IMR-90 (cell line): ENCODE measurements at regions not wholly inside any gene's neighbourhood (a gene's known extent, or its start where the extent isn't known, plus 50 kb on each side); places are given as distances from the start of the nearest gene placed in this dataset.

Source experiments
- ATAC-seq: fragments of 200-7000 bp; cut with Tn5 transposase; 2 replicates; pipeline ENCODE4 v1.9.1; 2020; ENCODE audit warnings: low read depth, mild to moderate bottlenecking, moderate library complexity
- BruUV-seq: library from RNA; stranded (reverse); fragments of 400-500 nt; replicated peaks from 2 replicates; lab custom pipeline; 2021; lab: Mats Ljungman, UMichigan
- CTCF ChIA-PET: fragments of 300-600 bp; formaldehyde crosslinking; extraction: SDS; loops from one replicate; lab custom pipeline; 2021; ENCODE audit warnings: antibody characterized with exemption; lab: Yijun Ruan, JAX
- POLR2A ChIA-PET: fragments of 300-600 bp; sonication (Branson Sonifier 250); formaldehyde crosslinking; loops from one replicate; lab custom pipeline; 2022; ENCODE audit warnings: antibody characterized with exemption; ENCODE audit not compliant: unreplicated experiment; lab: Charles Lee
- DNase-seq: peaks from one replicate; pipeline ENCODE4 v3.0.0; 2013
- H2AFZ ChIP-seq: replicated peaks from 2 replicates; pipeline ENCODE3; 2013; ENCODE audit warnings: low read length, mild to moderate bottlenecking; ENCODE audit not compliant: poor library complexity
- H2AK5ac ChIP-seq: 2 replicates; pipeline ENCODE4 v1.6.1; 2013; ENCODE audit warnings: low read depth, low read length, inconsistent platforms
- H2AK9ac ChIP-seq: replicated peaks from 2 replicates; pipeline ENCODE3; 2013; ENCODE audit warnings: mild to moderate bottlenecking, low read depth, low read length, moderate library complexity; ENCODE audit not compliant: poor library complexity
- H2BK120ac ChIP-seq: 2 replicates; pipeline ENCODE4 v1.6.1; 2013; ENCODE audit warnings: low read depth, low read length, inconsistent platforms
- H2BK15ac ChIP-seq: 3 replicates; pipeline ENCODE4 v1.6.1; 2013; ENCODE audit warnings: low read depth, low read length, inconsistent platforms
- H2BK20ac ChIP-seq: 2 replicates; pipeline ENCODE4 v1.6.1; 2013; ENCODE audit warnings: low read depth, mild to moderate bottlenecking, inconsistent platforms, low read length, moderate library complexity
- H2BK5ac ChIP-seq: 2 replicates; pipeline ENCODE4 v1.6.1; 2013; ENCODE audit warnings: mild to moderate bottlenecking, low read depth, low read length, inconsistent platforms; ENCODE audit not compliant: poor library complexity, severe bottlenecking
- H3K14ac ChIP-seq: replicated peaks from 2 replicates; pipeline ENCODE4 v1.6.1; 2013; ENCODE audit warnings: low read depth, low read length, inconsistent platforms
- H3K18ac ChIP-seq: 2 replicates; pipeline ENCODE4 v1.6.1; 2013; ENCODE audit warnings: low read depth, low read length, control low read depth
- H3K23ac ChIP-seq: 2 replicates; pipeline ENCODE4 v1.6.1; 2013; ENCODE audit warnings: low read depth, low read length, inconsistent platforms
- H3K27ac ChIP-seq: 2 replicates; pipeline ENCODE4 v1.5.1; 2013; ENCODE audit warnings: mild to moderate bottlenecking, control low read depth, low read length; ENCODE audit not compliant: insufficient read depth
- H3K27me3 ChIP-seq: 2 replicates; pipeline ENCODE4 v1.6.1; 2013; ENCODE audit warnings: low read length; ENCODE audit not compliant: control insufficient read depth, insufficient read depth
- H3K36me3 ChIP-seq: 2 replicates; pipeline ENCODE4 v1.6.1; 2013; ENCODE audit warnings: low read length, mixed read lengths; ENCODE audit not compliant: control insufficient read depth, insufficient read depth
- H3K4ac ChIP-seq: 2 replicates; pipeline ENCODE4 v1.6.1; 2013; ENCODE audit warnings: low read depth, low read length, inconsistent platforms
- H3K4me1 ChIP-seq: 2 replicates; pipeline ENCODE4 v1.6.1; 2013; ENCODE audit warnings: low read length, mixed read lengths; ENCODE audit not compliant: control insufficient read depth, insufficient read depth
- H3K4me2 ChIP-seq: 2 replicates; pipeline ENCODE4 v1.6.1; 2013; ENCODE audit warnings: low read depth, mild to moderate bottlenecking, control low read depth, low read length, moderate library complexity
- H3K4me3 ChIP-seq: 2 replicates; pipeline ENCODE4 v1.5.1; 2013; ENCODE audit warnings: low read depth, mild to moderate bottlenecking, control low read depth, low read length, moderate library complexity; ENCODE audit not compliant: insufficient read depth
- H3K56ac ChIP-seq: 2 replicates; pipeline ENCODE4 v1.6.1; 2013; ENCODE audit warnings: low read length, inconsistent platforms; ENCODE audit not compliant: insufficient read depth; ENCODE audit errors: extremely low read depth
- H3K79me1 ChIP-seq, 2 experiments: 2 replicates each; pipeline ENCODE4 v1.6.1; 2013; ENCODE audit warnings: low read length in 2 of 2, inconsistent platforms in 1 of 2, low read depth in 1 of 2
- H3K9ac ChIP-seq: 2 replicates; pipeline ENCODE4 v1.6.1; 2013; ENCODE audit warnings: low read depth, low read length, control low read depth
- H3K9me1 ChIP-seq: 2 replicates; pipeline ENCODE4 v1.6.1; 2013; ENCODE audit warnings: low read length, inconsistent platforms; ENCODE audit not compliant: insufficient read depth
- H3K9me3 ChIP-seq: 2 replicates; pipeline ENCODE4 v1.6.1; 2013; ENCODE audit warnings: low read length; ENCODE audit not compliant: control insufficient read depth, insufficient read depth
- H4K20me1 ChIP-seq: 2 replicates; pipeline ENCODE4 v1.6.1; 2013; ENCODE audit warnings: low read length, inconsistent platforms; ENCODE audit not compliant: insufficient read depth
- H4K5ac ChIP-seq: 2 replicates; pipeline ENCODE4 v1.6.1; 2013; ENCODE audit warnings: mild to moderate bottlenecking, low read depth, low read length, control low read depth
- H4K8ac ChIP-seq, 2 experiments: 2 replicates each; pipeline ENCODE4 v1.6.1; 2013; ENCODE audit warnings: low read depth in 2 of 2, low read length in 2 of 2, control low read depth in 1 of 2, inconsistent platforms in 1 of 2
- H4K91ac ChIP-seq: 2 replicates; pipeline ENCODE4 v1.6.1; 2013; ENCODE audit warnings: low read depth, low read length, inconsistent platforms; ENCODE audit not compliant: insufficient read depth
- NFE2L2 ChIP-seq: fragments of 150-350 bp; IDR thresholded peaks from 2 replicates; pipeline ENCODE4 v1.6.1; 2016; ENCODE audit warnings: low read depth, mild to moderate bottlenecking, low read length
- POLR2A ChIP-seq: IDR thresholded peaks from 2 replicates; pipeline ENCODE4 v1.6.1; 2012; ENCODE audit warnings: mild to moderate bottlenecking, low read depth, low read length
- WGBS, 2 experiments: methylation state at CpG; one replicate each; pipeline versions ENCODE4 v1.1.5 to v1.1.7; 2013; ENCODE audit warnings: missing lambda C conversion rate in 2 of 2; ENCODE audit not compliant: insufficient read length in 1 of 2; ENCODE audit errors: extremely low coverage in 2 of 2; 5-methylcytosine and 5-hydroxymethylcytosine counted together
- dilution Hi-C: fragments of 300-500 bp; cut with HindIII; formaldehyde crosslinking; loops from one replicate; pipeline ENCODE4 v1.14.3; 2018; ENCODE audit warnings: low sequenced_read_pairs; ENCODE audit not compliant: unreplicated experiment
- in situ Hi-C: fragments of 300-500 bp; cut with MboI; formaldehyde crosslinking; loops from 3 replicates; pipeline ENCODE4 v1.14.3; 2019; ENCODE audit warnings: low sequenced_read_pairs, inconsistent platforms, mixed read lengths
- intact Hi-C: fragments of 100-400 bp; cut with micrococcal nuclease; formaldehyde crosslinking; loops from 2 replicates; pipeline ENCODE4 v1.10.0; 2022

DNA sequence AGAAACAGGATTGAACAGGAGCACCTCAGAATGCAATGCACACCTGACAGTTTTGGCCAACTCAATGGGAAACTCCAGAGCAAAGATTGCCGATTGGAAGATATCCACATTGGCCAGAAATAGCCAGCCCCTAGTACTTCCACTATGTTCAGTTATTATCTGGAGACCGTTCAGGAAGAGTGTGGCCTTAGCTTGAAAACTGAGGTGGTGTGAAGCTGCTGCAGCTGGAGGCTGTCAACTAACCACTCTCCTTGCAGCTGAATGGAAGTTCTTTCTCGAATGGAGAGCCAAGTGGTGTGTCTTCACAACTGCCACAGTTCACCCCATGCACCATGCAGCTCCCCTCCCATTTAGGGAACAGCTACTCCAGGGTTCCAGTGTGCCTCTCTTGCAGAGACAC, 61.9 kb upstream of the DHX40 start:
- Histone ChIP-seq H3K79me1 (no peaks in the 10 kb centered on the region), H3K23ac (no peak overlapping the region), H2BK20ac (no peak overlapping the region), H2BK5ac (no peak overlapping the region), H3K18ac (no peak overlapping the region), H3K4me3 (no peak overlapping the region), H4K20me1 (no peaks in the 10 kb centered on the region), H3K9me3 (no peaks in the 10 kb centered on the region), H3K9ac (no peak overlapping the region), H3K56ac (no peak overlapping the region), H3K9me1 (no peaks in the 10 kb centered on the region), H2BK120ac (no peak overlapping the region), H3K27ac (no peak overlapping the region), H3K4me1 (peaks cover 3% of the 10 kb centered on the region; the same call in 1 of the 2 replicates), H4K5ac (no peak overlapping the region), H2AK5ac (no peak overlapping the region), H2BK15ac (no peak overlapping the region), H3K4ac (no peak overlapping the region), H2AK9ac (no peak overlapping the region), H3K4me2 (no peak overlapping the region), H4K8ac (no peak overlapping the region), H3K14ac (no peak overlapping the region), H2AFZ (no peak overlapping the region), H4K91ac (no peak overlapping the region), H3K27me3 (peaks cover 2% of the 10 kb centered on the region), H3K36me3 (no peaks in the 10 kb centered on the region)
- POLR2A ChIA-PET = no interaction called here
- in situ Hi-C loops (no loop called here), intact Hi-C loops (no loop called here), dilution Hi-C loops (no loop called here)
- DNase-seq (no peak), ATAC-seq (no peak)
- no TSS peak for BruUV-seq
- CTCF ChIA-PET = interaction anchor here (0.7 to 1.2 kb wide), 2 partner anchors 12 to 16 kb away, joined by 3 read pairs; no protein-coding TSS in a partner anchor
- TF ChIP-seq NFE2L2 = no peak
- no peak for TF ChIP-seq POLR2A
- no CpG with 5 or more reads among the region's 3 CpGs for WGBS, 2 experiments
